DMS 273 (cell line): ENCODE measurements at regions not wholly inside any gene's neighbourhood (a gene's known extent, or its start where the extent isn't known, plus 50 kb on each side); places are given as distances from the start of the nearest gene placed in this dataset.
"Not testable (repeated sequence)": the region's sequence is repeated elsewhere in the genome, so short reads cannot be mapped to it uniquely, and the experiment has no call there.

Experiments used
- DNase-seq: peaks from one replicate; lab custom pipeline; 2025; ENCODE audit not compliant: unreplicated experiment; lab: John Stamatoyannopoulos, UW

- DNase-seq: no peak
Measured at GRCh38 chr4:188911707-188912106, 772.5 kb downstream of the TRIML1 start.

DNA sequence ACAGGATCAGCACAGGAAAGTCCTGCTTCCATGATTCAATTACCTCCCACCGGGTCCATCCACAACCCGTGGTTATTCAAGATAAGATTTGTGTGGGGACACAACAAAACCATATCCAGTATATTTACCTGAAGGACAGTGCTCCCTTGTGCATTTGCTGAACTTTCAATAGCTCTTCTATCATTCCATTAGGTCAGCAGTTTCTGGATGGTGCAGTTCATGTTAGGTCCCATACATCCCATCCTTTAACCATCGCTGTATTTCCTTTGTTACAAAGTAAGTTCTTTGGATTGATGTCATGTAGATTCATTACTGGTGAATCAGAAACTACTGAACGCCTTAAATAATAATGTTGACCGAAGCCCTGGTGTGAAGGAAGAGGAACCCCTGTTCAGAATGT lies 775.9 kb downstream of the TRIML1 start:
- DNase-seq: no peak

GRCh38 chr4:188918787-188919186 lies 779.5 kb downstream of the TRIML1 start:
- no peak for DNase-seq

GRCh38 chr4:188930822-188931221 lies 791.6 kb downstream of the TRIML1 start:
- peak; percentile 2 for DNase-seq

DNA sequence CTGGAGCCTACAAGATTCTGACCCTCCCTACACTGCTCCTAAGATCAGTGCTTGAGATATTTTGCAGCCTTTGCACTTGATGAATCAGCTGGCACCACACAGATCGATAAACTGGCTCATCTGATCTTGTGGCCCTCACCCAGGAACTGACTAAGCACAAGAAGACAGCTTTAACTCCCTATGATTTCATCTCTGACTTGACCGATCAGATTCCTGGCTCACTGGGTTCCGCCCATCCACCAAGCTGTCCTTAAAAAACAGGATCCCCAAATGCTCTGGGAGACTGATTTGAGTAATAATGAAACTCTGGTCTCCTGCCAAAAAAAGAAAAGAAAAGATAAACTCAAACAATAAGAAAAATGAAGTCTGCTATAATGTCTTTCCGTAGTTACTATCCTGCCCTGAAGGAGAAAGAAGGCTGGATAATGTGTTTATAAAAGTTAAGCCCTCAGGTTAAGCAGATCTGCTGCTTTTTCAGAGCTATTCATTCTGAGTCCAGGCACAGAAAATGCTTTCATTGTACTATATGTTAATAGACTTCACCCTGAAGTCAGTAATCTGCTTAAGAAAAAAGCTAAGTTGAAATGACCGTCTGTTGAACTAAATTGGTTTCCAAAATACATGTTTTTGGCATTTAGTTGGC lies 795.2 kb downstream of the TRIML1 start:
- DNase-seq: no peak

DNA sequence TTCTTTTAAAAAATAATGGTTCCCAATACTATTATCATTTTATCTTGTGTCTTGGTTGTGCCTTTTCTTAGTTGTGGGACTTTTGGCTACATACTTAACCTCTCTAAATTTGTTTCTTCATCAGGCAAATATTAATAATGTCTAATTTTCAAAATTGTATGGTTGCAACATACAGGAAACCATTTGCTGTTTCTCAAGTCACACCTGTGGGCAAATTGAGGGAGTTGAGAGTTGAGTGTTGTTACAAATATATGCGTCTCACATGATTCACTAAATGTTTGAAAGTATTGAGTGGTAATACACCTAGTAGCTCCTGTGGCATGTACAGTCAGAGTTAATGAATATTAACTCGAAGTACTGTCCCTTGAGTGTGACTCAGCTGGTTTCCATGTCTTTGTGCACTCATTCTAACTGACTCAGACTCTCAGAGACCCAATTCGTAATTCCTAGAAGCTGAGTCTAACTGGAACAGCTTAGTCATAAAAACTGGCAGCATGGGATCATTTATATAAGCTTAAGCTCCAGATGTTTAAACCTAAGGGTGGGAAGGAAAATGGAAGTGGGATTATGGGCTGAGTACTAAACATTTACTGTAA lies 802.4 kb downstream of the TRIML1 start:
- no peak for DNase-seq

DNA sequence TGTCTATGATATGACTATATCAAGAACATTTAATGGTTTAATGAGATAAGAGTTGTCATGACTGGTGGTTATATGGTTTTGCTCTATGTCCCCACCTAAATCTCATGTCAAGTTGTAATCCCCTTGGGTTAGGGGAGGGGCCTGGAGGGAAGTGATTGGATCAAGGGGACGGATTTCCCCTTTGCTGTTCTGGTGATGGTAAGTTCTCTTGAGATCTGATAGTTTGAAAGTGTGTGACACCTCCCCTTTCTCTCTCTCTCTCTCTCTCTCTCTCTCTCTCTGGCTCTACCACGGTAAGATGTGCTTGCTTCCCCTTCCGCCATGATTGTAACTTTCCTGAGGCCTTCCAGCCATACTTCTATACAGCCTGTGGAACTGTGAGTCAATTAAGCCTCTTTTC lies 803.4 kb downstream of the TRIML1 start:
- no peak for DNase-seq

DNA sequence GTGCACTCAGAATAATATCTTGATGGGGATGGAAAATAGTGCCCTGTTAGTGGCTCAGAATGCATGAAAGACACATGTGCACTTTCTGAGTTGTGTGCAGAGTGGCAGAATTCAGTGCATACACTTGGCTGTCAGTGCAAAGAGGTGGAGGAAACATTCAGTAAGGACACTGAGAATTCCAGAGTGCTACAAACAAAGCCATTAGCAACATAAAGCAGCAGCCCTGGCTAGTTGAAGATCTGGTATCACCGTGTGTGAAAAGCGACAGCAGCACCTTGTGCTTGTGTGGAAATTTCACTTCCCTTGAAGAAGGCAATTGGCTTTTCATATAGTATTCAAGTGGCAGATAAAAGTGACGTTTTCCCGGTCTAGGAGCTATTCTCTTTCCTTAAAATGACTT lies 810.4 kb downstream of the TRIML1 start:
- no peak for DNase-seq

GRCh38 chr4:188955066-188955465 lies 815.8 kb downstream of the TRIML1 start:
- DNase-seq: no peak

- no peak for DNase-seq
Measured at GRCh38 chr4:188956566-188956965, 817.3 kb downstream of the TRIML1 start.

GRCh38 chr4:188958346-188958745 lies 819.1 kb downstream of the TRIML1 start:
- DNase-seq: no peak

DNA sequence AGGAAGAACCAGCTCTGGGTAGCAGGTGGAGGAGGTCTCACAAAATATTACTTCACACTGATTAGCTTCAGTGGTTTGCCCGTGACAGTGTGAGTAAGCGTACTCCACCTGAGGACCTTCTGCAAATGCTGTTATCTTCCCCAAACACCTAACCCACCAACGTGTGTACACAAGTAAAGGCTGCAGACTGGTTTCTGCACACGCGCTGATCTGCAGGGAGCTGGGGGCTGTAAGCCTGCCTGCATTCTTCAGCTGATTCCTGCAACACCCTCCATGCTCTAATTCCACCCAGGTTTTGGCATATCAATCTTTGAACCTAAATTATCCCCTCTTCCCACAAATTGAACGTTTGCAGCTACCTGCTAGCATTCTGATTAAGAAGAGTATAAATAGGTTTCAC lies 820.2 kb downstream of the TRIML1 start:
- no peak for DNase-seq

- no peak for DNase-seq
Measured at GRCh38 chr4:188960411-188961093, 821.3 kb downstream of the TRIML1 start.

DNA sequence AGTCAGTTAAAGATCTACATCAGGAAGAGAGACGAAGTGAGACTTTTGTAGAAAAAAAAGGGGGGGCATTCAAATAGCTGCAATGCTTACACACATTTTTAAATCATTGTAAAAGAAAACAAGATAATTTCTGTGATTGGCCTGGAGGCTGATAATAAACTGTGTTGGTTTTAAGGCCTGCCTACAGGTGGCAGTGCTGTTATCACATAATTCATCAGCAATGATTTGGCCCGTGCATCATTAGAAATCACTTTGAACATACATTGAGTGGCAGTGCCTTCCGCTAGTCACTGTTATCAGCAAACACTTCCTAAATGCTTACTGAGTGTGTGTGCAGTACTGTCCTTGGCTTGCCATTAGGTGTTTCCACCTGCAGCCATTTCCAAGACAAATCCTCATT lies 831.9 kb downstream of the TRIML1 start:
- peak; percentile 19 for DNase-seq

DNA sequence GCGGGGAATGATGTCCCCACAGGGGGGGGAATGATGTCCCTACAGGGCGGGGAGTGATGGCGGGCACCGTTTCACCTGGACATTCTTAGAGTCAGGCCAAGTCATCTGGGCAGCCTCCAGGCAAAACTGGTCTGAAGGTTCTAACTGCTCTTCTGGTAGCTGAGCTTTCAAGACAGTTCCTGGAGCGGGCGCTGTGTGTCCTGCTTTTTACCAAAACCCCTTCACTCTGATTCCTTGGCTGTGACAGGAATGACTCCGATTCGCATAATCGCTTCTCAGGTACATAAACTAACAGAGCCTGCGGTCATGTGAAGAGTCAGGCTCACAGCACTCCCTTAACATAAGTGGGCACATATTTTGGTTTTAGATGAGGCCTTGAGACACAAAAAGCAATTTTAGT lies 836.0 kb downstream of the TRIML1 start:
- DNase-seq: no peak

DNA sequence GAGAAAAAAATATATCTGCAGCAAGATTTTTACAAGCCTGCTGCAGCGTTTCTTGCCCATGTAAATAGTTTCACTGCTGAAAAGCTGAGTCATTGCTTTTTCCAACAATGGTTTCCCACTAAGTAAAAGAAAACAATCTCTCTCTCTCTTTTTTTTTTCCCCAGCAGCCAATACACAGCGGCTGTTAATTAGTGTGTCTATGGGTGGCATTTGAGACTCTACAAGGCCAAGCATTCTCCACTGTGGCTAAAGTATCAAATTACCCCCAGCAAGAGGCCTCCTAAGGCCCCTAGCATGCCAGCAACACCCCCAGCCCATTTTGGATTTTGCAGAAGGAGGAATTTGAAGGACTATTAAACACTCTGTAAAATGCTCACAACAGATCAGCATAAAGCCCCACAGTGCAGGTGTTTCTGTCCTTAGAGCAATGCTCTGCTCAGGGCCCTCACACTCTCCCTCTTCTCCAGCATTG lies 837.4 kb downstream of the TRIML1 start:
- no peak for DNase-seq

DNA sequence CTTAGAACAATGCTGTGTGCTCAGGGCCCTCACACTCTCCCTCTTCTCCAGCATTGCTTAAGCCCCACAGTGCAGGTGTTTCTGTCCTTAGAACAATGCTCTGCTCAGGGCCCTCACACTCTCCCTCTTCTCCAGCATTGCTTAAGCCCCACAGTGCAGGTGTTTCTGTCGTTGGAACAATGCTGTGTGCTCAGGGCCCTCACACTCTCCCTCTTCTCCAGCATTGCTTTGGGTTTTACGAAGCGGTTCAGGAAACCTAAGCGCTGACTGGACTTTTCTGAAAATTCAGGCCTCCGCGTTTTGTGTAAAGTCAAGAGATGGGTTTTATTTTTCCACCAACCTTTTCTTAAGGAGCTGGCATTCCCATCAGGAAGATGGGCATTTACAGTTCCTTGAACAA lies 838.0 kb downstream of the TRIML1 start:
- DNase-seq: not testable (repeated sequence)

- DNase-seq: no peak
Measured at GRCh38 chr4:188984518-188984917, 845.3 kb downstream of the TRIML1 start.

DNA sequence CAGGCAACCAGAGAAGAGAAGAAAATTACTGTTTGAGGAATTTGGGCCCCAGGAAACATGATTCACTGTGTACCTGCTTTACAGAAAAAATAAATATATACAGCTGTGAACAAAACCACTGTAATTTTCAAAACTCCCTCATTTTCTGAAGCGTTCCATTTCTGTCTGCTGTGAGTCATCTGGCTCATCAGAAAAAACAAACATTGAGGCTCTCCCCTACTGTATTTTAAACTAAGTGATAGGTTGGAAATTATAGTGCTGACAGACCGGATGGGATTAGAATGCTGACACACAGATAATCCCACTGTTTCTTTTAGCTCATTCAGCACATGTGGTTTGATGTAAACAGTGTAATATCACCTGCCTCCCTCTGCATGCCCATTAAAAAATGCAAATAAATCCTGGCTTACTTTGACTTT lies 847.0 kb downstream of the TRIML1 start:
- no peak for DNase-seq

GRCh38 chr4:188987011-188987410 lies 847.8 kb downstream of the TRIML1 start:
- DNase-seq: no peak

DNA sequence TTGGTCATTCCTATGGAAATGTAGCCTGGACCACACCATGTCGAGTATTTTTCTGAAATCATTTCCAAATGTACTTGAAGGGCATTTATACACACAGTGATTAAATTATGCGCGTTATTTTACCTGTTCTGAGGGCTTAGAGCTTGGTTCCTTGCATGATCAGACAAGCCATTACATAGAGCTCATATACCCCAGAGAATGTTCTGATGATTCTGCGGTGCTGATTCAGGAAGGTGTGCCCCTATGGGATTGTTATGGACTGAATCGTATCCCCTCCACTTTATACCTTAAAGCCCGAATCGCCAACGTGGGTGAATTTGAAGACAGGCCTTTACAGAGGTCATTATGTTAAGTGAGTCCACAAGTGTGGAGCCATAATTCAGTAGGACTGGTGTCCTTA lies 848.9 kb downstream of the TRIML1 start:
- DNase-seq: no peak

GRCh38 chr4:188989371-188989770 lies 850.1 kb downstream of the TRIML1 start:
- DNase-seq: no peak
